SK-N-SH treated with all-trans-retinoic acid at 6 μM for 48 hours (cell line): ENCODE measurements at regions not wholly inside any gene's neighbourhood (a gene's known extent, or its start where the extent isn't known, plus 50 kb on each side); places are given as distances from the start of the nearest gene placed in this dataset.

ENCODE experiments used
- ATAC-seq: fragments of 200-7000 bp; cut with Tn5 transposase; 3 replicates; pipeline ENCODE4 v1.9.1; 2020; ENCODE audit warnings: mild to moderate bottlenecking, moderate library complexity
- ARNTL ChIP-seq: fragments of 450-650 bp; formaldehyde crosslinking; IDR thresholded peaks from 2 replicates; pipeline ENCODE4 v1.5.0; 2020; ENCODE audit warnings: low read depth, mild to moderate bottlenecking, moderate library complexity, borderline replicate concordance
- BACH2 ChIP-seq: fragments of 250-450 bp; sonication (Bioruptor Pico); IDR thresholded peaks from 2 replicates; pipeline ENCODE4 v1.9.0; 2021; ENCODE audit warnings: mild to moderate bottlenecking, borderline replicate concordance
- CREB5 ChIP-seq: fragments of 250-450 bp; sonication (Bioruptor Pico); IDR thresholded peaks from 2 replicates; pipeline ENCODE4 v1.5.1; 2020; ENCODE audit warnings: low read depth, mild to moderate bottlenecking, moderate library complexity
- CSDC2 ChIP-seq: fragments of 250-450 bp; sonication (Bioruptor Pico); IDR thresholded peaks from 2 replicates; pipeline ENCODE4 v1.5.0; 2020; ENCODE audit warnings: mild to moderate bottlenecking, moderate library complexity
- CSRNP3 ChIP-seq: fragments of 250-450 bp; sonication (Bioruptor Pico); IDR thresholded peaks from 2 replicates; pipeline ENCODE4 v1.5.1; 2021; ENCODE audit warnings: mild to moderate bottlenecking, moderate library complexity
- ESRRG ChIP-seq: fragments of 250-450 bp; sonication (Bioruptor Pico); IDR thresholded peaks from 2 replicates; pipeline ENCODE4 v1.6.1; 2021; ENCODE audit warnings: mild to moderate bottlenecking
- GLIS3 ChIP-seq: fragments of 250-450 bp; sonication (Bioruptor Pico); IDR thresholded peaks from 2 replicates; pipeline ENCODE4 v1.5.0; 2020; ENCODE audit warnings: mild to moderate bottlenecking, moderate library complexity
- ISL1 ChIP-seq: fragments of 250-450 bp; sonication (Bioruptor Pico); IDR thresholded peaks from 2 replicates; pipeline ENCODE4 v2.1.2; 2022; ENCODE audit warnings: mild to moderate bottlenecking, moderate library complexity
- OSR1 ChIP-seq: fragments of 250-450 bp; sonication (Bioruptor Pico); IDR thresholded peaks from 2 replicates; pipeline ENCODE4 v1.8.0; 2022; ENCODE audit warnings: moderate library complexity, mild to moderate bottlenecking, inconsistent platforms
- PATZ1 ChIP-seq: fragments of 250-450 bp; sonication (Bioruptor Pico); IDR thresholded peaks from 2 replicates; pipeline ENCODE4 v1.8.0; 2020; ENCODE audit warnings: mild to moderate bottlenecking, moderate library complexity, borderline replicate concordance
- POU6F1 ChIP-seq: fragments of 250-450 bp; sonication (Bioruptor Pico); IDR thresholded peaks from 2 replicates; pipeline ENCODE4 v1.8.0; 2021; ENCODE audit warnings: low read depth, mild to moderate bottlenecking, moderate library complexity, borderline replicate concordance
- RARB ChIP-seq: fragments of 250-450 bp; sonication (Bioruptor Pico); IDR thresholded peaks from 2 replicates; pipeline ENCODE4 v1.8.0; 2021; ENCODE audit warnings: mild to moderate bottlenecking, moderate library complexity
- SNAI2 ChIP-seq: fragments of 250-450 bp; sonication (Bioruptor Pico); IDR thresholded peaks from 2 replicates; pipeline ENCODE4 v1.5.0; 2020; ENCODE audit warnings: mild to moderate bottlenecking, moderate library complexity
- TCF4 ChIP-seq: fragments of 250-450 bp; sonication (Bioruptor Pico); IDR thresholded peaks from 2 replicates; pipeline ENCODE4 v1.8.0; 2021; ENCODE audit warnings: mild to moderate bottlenecking, moderate library complexity, borderline replicate concordance
- TOX ChIP-seq: fragments of 250-450 bp; sonication (Bioruptor Pico); IDR thresholded peaks from 2 replicates; pipeline ENCODE4 v1.8.0; 2021; ENCODE audit warnings: mild to moderate bottlenecking, moderate library complexity, borderline replicate concordance
- TSHZ2 ChIP-seq: fragments of 250-450 bp; sonication (Bioruptor Pico); IDR thresholded peaks from 2 replicates; pipeline ENCODE4 v1.5.0; 2020; ENCODE audit warnings: mild to moderate bottlenecking, moderate library complexity
- ZC3H10 ChIP-seq: fragments of 250-450 bp; sonication (Bioruptor Pico); IDR thresholded peaks from 2 replicates; pipeline ENCODE4 v1.5.1; 2021; ENCODE audit warnings: mild to moderate bottlenecking, moderate library complexity
- ZFP3 ChIP-seq: fragments of 250-450 bp; sonication (Bioruptor Pico); IDR thresholded peaks from 2 replicates; pipeline ENCODE4 v1.5.0; 2020; ENCODE audit warnings: mild to moderate bottlenecking, moderate library complexity
- ZFP30 ChIP-seq: fragments of 450-650 bp; formaldehyde crosslinking; IDR thresholded peaks from 2 replicates; pipeline ENCODE4 v1.5.0; 2022; ENCODE audit warnings: mild to moderate bottlenecking, moderate library complexity
- ZNF565 ChIP-seq: fragments of 450-650 bp; formaldehyde crosslinking; conservative IDR thresholded peaks from 2 replicates; pipeline ENCODE4 v1.5.0; 2020; ENCODE audit warnings: low read depth, mild to moderate bottlenecking, moderate library complexity
- ZNF70 ChIP-seq: fragments of 450-650 bp; formaldehyde crosslinking; IDR thresholded peaks from 2 replicates; pipeline ENCODE4 v1.5.0; 2020; ENCODE audit warnings: mild to moderate bottlenecking, moderate library complexity
- ZNF8 ChIP-seq: fragments of 450-650 bp; formaldehyde crosslinking; IDR thresholded peaks from 2 replicates; pipeline ENCODE4 v1.5.0; 2020; ENCODE audit warnings: mild to moderate bottlenecking, moderate library complexity

- TF ChIP-seq BACH2 = no peak
- no peak for TF ChIP-seq OSR1
- no peak for TF ChIP-seq ISL1
- no peak for TF ChIP-seq TOX (CRISPR knock-in tag)
- TF ChIP-seq TCF4 (CRISPR knock-in tag) = no peak
- TF ChIP-seq ARNTL (CRISPR knock-in tag) = no peak
- no peak for TF ChIP-seq CREB5 (CRISPR knock-in tag)
- no peak for TF ChIP-seq CSDC2 (CRISPR knock-in tag)
- TF ChIP-seq ZFP30 = no peak
- TF ChIP-seq ZC3H10 (CRISPR knock-in tag) = no peak
- no peak for TF ChIP-seq SNAI2 (CRISPR knock-in tag)
- no peak for TF ChIP-seq ZFP3 (CRISPR knock-in tag)
- no peak for TF ChIP-seq RARB (CRISPR knock-in tag)
- TF ChIP-seq ZNF70 (CRISPR knock-in tag) = no peak
- no peak for TF ChIP-seq CSRNP3 (CRISPR knock-in tag)
- no peak for TF ChIP-seq PATZ1
- TF ChIP-seq POU6F1 (CRISPR knock-in tag) = no peak
- TF ChIP-seq GLIS3 (CRISPR knock-in tag) = no peak
- no peak for TF ChIP-seq ZNF565
- no peak for TF ChIP-seq TSHZ2 (CRISPR knock-in tag)
- ATAC-seq = no peak
These were observed 196.6 kb downstream of the EBLN2 start for GRCh38 chr3:73258057-73258456.

- no peak for ATAC-seq
- TF ChIP-seq CSDC2 (CRISPR knock-in tag) = no peak
- no peak for TF ChIP-seq ZNF8 (CRISPR knock-in tag)
- TF ChIP-seq TCF4 (CRISPR knock-in tag) = no peak
- no peak for TF ChIP-seq ZFP30
- TF ChIP-seq ESRRG (CRISPR knock-in tag) = no peak
- no peak for TF ChIP-seq TOX (CRISPR knock-in tag)
- TF ChIP-seq ZC3H10 (CRISPR knock-in tag) = no peak
- no peak for TF ChIP-seq GLIS3 (CRISPR knock-in tag)
- TF ChIP-seq ARNTL (CRISPR knock-in tag) = no peak
- TF ChIP-seq POU6F1 (CRISPR knock-in tag) = no peak
- TF ChIP-seq OSR1 = no peak
- TF ChIP-seq TSHZ2 (CRISPR knock-in tag) = no peak
These were observed 197.8 kb downstream of the EBLN2 start for GRCh38 chr3:73259291-73259690.
